HG03439 (cell line): ENCODE measurements at regions not wholly inside any gene's neighbourhood (a gene's known extent, or its start where the extent isn't known, plus 50 kb on each side); places are given as distances from the start of the nearest gene placed in this dataset.

ENCODE experiments used
- ATAC-seq: cut with Tn5 transposase; IDR thresholded peaks from one replicate; pipeline ENCODE4 v1.9.1; 2021; ENCODE audit warnings: mild to moderate bottlenecking, moderate library complexity; ENCODE audit not compliant: unreplicated experiment

DNA sequence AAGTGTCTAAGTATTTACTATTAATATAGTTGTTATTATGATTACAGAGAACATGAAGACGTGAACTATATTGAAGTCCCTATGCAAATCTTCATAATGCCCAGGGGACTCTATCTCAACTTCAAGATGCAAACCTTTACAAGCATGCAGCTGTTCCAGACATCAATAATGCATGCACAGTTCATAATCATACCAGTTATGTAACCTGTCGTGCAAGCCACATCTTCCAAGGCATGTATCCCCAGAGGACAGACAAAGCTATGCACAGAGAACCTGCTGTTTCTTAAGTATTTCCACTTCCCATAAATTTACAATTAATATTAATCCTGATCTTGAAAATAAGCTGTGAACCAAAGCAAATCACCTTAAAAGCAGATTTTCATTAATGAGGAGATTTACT lies 534.1 kb downstream of the TUSC7 start:
- no peak for ATAC-seq

DNA sequence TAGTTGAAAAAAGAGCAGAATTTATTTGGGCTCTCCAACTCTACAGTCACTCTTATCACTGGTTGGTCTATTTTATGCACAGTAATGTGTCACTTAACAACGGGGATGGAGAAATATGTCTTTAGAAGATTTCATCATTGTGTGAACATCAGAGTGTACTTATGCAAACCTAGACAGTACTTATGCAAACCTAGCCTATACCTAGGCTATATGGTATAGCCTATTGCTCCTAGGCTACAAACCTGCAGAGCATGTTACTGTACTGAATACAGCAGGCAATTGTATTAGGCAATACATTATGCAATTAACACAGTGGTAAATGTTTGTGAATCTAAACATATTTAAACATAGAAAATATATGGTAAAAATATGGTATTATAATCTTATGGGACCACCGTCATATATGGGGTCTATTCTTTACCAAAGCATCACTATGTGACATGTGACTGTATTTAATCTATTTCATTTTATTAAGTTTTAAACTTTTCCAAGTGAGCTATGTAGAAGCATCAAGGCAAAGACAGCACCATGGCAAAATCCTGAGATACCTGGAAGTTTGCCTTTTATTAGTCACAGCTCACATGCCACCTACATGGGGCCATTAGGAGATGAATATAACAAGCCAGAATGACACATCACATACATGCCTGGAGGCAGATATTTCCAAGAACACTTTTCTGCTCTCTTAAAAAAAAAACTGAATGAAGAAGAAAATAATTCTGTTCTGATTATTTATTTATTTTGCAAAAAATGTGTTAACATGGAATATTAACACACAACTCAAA lies 537.4 kb downstream of the TUSC7 start:
- no peak for ATAC-seq

DNA sequence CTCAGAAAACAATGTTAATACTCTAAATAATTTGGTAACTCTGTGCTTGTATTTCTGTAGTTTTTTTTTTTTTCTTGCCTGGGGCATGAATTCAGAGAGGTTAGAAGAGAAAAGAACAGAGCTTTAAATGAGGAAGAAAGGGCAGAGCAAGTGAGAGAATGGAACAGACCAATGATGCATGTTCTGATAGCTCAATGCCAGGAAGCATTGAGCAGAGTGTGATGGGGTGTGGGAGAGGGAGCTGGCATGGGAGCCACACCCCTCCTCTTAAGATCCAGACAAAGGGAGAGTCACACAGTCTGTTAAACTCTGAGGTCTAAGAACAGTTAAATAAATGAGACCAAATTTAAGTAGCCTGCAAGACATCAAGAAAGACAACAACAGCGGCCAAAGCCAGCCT lies 538.6 kb downstream of the TUSC7 start:
- no peak for ATAC-seq

DNA sequence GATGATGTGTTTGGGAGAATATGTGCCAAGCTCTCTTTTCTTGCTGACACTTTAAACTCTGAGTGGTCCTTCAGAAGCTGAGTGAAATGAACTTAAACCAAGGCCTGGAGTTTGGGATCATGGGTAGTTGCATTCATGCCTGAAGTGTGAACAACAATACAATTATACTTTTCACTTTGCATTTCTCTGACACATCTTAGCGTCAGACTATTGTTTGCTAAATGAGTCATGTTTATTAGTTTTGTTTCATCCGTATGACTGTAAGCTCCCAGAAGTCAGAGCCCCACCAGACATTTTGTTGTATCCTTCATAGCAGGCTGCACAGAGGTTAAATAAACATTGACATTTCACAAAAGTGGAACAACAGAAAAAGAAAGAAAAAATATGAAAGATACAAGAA lies 542.6 kb downstream of the TUSC7 start:
- ATAC-seq: no peak

DNA sequence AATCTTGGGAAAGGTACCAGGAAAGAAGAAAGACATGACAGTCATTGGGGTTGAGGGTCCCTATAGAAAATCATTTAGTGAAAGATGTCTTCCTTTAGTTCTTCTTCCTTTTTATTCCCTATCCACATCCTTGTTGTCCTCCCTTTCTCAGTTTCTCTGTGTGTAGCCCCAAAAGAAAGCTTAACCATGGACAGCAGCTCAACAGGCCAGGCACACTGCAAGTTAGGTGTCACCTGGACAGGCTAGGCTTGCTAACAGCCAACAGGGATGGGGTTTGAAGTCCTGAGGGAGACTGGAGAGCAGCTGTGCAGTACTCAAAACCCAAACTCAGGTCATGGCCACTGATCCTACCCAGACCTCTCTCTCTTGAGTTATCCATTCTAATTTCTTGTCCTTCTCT lies 543.1 kb downstream of the TUSC7 start:
- ATAC-seq: no peak

DNA sequence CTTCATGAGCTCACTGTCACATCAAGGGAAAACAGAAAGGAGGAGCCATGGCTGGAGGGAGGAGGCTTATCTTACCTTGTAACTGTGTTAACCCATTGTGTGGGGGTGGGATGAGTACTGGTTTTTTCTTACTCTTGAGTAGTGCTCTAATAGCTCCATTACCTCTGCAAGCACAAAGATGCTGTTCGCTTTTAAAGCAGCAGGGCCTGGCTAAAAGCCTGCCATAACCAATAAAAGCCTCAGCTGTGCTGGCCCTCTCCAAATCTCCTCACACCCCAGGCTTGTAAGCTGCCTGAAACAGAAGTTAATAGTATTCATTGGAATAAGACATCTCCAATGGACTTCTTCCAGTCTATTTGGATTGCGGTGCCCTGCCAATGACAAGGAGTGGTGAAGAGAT lies 544.1 kb downstream of the TUSC7 start:
- no peak for ATAC-seq

DNA sequence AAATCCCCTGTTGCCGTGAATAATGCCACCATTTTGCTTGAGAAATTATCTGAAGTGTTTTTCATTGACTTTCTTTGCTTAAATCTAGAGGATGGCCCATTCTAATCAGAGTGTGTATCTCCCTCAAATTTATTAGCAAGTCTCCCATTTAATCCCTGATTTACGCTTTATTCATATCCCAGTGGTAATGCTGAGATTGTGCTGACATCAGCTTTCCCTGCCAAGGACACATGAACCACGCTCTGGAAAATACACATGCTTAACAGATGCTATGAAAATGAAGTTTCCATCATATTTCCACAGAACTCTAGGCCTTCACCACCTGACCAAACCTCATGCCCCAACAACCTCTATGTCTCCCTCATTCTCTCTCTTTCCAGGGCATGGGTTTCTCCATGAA lies 545.4 kb downstream of the TUSC7 start:
- ATAC-seq: no peak

DNA sequence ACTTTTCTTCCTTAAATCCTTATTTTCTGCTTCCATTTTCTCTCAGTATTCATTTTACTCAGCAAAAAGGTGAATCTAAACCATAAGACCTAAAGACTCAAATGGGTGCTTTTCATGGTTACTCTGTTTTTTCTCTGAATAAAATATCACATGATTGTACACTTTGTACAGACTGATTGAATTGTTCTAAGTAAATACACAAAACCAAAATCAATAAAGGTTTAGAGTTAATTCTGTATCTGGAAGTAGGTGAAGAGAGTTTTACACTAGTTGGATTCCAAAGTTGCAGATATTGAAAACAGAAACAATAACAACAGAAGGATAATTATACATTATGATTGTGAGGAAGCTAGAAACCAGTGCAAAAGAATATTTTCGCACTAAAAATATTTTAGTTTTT lies 546.2 kb downstream of the TUSC7 start:
- ATAC-seq: no peak

DNA sequence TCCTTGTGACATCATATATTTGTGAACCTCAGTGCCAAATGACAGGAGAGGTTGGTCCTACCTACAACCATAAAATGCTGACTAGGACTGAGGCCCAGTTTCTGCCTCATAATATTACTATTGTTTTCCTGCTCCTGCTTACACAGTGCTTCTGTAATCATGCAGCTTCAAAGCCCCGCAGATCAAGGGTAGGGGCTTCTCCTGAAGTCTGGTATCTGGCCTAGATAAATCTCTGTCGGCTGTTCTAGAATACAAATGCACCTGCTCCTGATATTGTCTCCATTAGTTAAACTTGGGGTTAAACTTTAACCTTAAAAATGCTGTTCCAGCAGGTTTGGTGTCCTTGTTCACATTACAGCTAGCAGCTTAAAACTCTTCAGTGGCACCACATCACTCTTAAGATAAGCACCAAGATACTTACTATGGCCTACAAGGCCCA lies 552.4 kb downstream of the TUSC7 start:
- ATAC-seq: no peak

DNA sequence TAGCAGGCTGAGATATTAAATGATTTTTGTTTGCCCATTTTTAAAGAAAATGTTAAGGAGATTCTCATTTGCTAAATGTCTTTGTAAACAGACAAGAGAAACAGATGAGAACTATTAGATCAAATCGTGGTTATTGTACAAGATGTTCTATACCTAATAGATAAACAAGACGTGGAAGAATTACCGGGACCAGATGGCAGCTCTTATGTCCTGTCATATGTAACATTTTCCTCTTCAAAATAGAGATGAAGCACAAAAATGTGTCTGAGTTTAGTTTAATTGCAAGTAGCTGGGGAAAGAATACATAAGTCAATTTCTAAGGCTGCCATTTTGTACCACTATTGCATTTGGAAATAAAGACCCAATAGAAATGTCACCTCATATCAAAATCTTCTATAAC lies 553.7 kb downstream of the TUSC7 start:
- ATAC-seq: no peak

DNA sequence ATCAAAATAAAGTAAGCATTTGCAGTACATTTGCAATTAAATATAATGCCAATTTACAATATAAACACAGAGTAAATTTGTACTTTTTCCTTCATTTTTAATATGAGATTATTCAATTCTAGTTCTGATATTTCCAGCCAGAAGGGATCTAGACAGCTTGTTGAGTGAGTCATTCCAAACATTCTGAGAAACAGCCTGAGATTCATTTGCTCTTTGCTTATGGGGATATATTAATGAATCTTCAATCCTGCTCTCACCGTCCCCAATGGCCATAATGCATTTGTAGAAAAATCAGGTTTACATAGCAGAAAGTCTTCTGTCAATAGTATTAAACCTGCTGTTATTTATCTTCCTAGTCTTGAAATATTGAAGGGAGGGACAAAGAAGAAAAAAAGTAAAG lies 554.2 kb downstream of the TUSC7 start:
- no peak for ATAC-seq

DNA sequence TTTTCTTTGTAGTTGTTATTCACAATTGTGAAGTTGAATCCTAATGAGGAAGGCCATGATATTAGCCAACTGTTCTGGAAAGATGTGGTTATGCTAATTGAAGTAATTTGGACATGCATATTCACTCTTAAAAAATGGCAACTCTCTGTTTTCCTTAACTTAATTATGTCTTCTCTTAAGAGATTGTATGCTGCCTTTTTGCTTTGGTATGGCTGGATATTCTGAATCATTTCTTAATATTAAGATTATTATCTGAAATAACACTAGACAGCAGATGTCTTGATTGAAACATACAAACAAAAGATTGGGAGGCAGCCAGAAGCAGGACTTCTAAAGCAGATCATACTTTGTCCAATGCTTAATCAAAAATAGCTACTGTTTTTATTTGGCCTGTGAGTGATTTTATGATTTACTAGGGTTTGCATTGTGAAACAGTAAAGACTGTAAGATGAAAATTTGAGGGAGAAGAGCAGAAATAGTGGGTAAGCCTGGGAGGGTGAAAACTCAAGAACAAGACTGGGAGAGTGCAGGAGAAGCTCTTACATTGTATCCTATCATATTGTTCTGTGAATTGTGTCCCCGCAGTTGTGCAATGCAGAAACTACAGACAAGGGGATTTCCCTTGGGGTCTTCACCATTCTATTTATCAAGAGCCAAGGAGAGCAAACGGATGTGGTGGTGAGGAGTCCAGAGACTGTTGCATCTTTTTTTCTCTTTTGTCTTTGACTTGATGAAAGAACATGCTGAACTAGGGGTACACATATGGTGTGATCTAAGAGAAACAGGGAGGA lies 554.8 kb downstream of the TUSC7 start:
- ATAC-seq: no peak

DNA sequence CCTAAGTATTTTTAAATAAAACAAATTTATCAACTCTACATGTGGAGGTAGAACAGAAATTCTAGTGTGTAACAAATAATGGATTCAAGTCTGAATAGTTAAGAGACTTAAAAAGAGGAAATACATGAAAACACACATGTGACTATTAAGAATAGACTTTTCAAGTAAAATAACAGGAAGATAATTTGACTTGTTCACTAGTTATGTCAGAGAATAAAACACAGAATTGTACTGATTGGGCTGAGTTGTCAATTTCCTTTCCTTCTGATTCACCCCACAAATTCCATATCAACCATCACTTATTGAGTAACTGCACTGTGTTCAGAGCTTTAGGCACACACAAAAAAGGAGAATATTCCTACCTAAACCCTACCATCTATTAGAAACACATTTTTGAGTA lies 557.2 kb downstream of the TUSC7 start:
- ATAC-seq: no peak

DNA sequence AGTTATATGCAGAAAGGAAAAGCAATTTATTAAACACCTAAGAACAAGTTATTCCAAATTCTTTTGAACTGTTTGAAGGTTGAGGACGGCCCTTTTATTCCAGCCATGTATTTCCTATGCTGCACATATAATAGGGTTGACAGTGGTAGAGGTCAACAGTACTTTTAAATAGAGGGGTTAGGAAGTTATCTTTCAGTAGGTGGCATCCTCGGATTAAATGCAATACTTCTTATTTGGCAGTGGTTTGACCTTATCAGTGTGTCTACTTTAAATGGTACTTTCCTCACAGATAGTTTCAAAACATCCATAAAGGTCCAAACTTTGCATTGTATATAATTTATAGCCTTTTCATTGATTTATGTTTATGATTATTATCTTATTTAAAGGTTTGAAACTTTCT lies 558.7 kb downstream of the TUSC7 start:
- no peak for ATAC-seq

DNA sequence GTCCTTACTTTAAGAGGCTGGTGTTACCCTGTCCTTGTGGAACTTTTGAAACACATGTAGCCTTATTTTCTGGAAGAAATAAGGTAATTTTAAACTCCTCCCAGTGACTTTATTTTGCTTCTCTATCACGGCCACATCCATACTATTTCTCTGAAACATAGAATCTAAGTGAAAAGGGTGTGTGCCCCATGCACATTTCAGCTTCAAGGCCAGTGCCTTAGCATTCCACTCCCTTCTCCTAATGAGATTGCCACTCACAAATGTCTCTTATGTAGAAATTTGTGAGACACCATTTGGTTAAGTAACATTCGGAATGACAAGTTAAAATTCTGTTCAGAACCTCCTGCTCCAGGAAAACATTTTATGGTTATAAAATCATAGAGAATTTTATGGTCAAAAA lies 562.7 kb downstream of the TUSC7 start:
- no peak for ATAC-seq

DNA sequence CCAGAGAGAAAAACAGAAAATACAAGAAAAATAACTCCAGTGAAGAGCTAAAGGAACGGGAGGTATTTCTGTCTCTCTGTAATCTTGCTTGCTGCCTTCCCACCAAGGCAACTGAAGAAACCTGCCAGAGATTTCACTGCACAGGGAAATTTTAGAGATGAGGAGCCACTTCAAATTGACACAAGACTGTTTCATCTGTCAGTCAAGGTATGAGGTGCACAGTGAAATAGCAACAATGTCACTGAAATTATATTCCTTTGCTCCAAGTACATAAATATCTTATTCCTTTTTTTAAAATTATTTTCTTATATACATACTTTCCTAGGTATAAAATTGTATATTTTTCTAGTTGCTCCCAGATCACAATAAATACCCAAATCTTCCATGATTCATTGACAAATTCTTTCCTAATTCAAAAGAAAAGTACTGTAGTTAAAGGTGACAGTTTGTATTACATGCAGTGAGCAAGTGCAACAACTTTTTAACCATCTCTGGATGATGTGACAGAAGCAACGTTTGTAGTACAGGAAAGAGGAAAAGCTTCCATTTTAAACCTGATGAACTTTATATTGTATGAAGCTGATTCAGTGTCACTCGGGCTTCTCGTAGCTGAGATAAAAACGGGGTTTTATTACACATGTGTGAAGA lies 563.4 kb downstream of the TUSC7 start:
- no peak for ATAC-seq

DNA sequence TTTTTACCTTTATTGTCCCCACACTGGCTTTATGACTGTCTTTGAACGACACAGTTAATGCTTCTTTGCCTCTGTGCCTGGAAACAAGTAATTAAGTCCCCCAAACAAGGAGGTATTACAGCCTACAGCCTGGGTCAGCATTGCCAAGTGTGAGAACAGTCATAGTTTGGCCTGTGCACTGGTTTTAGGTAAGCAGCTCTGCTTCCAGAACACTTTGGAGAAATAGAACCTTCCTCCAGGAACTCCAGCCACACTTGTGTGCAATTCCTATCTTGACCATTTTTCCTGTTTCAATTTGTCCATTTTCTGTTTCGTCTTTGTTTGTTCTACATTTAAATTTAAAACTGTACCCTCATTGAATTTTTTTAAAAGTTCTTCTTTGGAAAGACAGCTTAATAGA lies 568.2 kb downstream of the TUSC7 start:
- ATAC-seq: no peak

DNA sequence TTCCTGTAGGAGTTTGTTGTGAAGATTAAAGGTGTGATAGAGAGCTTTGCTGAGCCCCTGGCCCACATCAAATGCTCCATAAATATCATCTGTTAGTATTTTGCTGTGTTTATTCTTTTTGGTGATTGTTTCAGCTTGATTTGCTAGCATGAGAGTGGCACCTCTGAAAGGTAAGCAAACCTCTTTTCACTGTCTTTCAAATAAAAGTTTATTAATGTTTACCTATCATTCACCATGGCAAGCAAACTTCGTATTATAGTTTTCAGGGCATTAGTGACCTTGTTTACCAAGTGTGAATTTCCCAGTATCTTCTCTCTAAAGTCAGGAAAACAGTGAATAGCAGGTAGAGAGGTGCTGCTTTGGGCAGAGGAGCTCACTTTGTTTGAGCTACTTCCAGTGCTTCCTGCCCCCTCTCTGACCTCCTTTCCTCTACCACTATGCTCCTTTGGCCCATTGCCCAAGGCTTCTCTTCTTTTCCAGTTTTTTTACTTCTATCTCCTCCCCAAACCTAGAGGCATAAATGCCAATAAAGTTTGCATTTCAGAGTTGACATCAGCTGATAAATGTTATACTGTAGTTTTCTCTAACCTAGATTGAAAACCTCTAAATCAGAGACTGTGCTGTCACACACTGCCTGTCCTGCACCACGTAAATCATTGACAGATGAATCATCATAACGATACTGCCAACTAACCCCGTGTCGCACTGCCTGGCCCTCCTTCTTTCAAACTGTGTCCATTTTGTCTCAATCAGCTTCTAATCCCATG lies 569.0 kb downstream of the TUSC7 start:
- peak; percentile 90 for ATAC-seq

DNA sequence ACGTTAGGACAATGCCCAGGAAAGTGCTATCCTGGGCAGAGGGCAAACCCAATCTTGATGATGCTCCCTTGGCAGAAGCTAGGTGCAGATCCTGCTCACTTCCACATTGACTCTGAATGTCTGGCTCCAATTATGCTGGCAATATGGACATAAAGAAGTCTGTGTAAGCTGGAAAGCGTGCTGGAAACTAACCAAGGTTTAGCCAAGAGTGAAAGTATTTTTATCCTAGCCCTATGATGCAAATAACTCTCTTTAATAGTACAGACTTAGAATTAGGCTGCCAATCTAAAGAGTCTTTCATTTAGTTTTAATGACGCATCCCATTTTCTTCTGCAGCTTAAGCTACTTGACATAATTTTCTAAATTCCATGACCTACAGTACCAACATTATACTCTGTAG lies 571.8 kb downstream of the TUSC7 start:
- no peak for ATAC-seq

DNA sequence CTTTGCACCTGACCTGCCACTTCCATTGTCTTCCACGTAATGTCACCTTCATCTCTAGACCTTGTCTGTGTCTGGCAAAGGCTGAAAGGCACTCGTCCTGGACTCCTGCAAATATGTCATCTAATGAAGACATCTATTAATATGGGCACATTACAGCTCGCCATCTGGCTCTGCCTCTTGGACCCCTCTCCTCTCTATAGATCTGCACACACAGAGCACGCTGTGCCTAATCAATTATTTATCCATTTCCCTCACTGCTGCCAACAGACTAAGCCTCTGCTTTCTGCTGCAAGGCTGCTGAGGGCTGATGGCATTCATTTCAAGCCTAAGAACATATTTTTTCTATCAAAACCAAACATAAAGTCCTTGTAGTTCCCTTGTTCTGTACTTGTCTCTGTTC lies 573.0 kb downstream of the TUSC7 start:
- ATAC-seq: no peak

DNA sequence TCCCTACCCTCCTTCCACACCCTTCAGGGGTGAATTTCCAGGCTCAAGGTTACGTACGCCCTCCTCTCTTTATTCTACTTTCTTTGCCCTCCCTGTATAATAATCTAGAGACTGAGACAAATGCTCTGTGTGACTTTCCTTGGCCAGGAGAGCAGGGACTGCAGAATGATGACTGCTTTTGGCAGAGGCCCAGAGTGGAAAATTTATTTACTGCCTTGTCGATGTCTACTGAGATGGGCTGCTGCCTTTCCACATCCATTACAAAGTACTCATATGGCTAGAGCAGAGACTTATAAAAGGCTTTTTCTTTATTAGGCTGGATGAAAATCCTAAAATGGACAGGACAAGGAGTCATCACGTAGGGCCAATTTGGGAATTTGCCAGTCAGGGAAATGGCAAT lies 576.2 kb downstream of the TUSC7 start:
- no peak for ATAC-seq
